ENCODE measurements at regions not wholly inside any gene's neighbourhood (a gene's known extent, or its start where the extent isn't known, plus 50 kb on each side); places are given as distances from the start of the nearest gene placed in this dataset.

GRCh38 chr11:130737041-130737830 is 179.0 kb downstream of the SNX19 start:
- in situ Hi-C loops (cut with HindIII; ENCODE audit: low sequenced_read_pairs) = no loop called here
- DNase-seq (ENCODE audit: low read depth) = no peak
- no peak for TF ChIP-seq CTCF (IDR thresholded peaks at IDR 0.05; ENCODE audit: low read depth, low read length, missing control alignments)
- no peak overlapping the region for H3K4me3 ChIP-seq (ENCODE audit: low read depth, low read length)

GRCh38 chr11:130737866-130738431 is 178.3 kb downstream of the SNX19 start:
- no peak overlapping the region for H3K4me3 ChIP-seq (ENCODE audit: low read depth, low read length)
- TF ChIP-seq CTCF (IDR thresholded peaks at IDR 0.05; ENCODE audit: low read depth, low read length, missing control alignments) = no peak
- in situ Hi-C loops (cut with HindIII; ENCODE audit: low sequenced_read_pairs) = no loop called here
- DNase-seq (ENCODE audit: low read depth) = peak; percentile 33

- no peak for TF ChIP-seq CTCF (IDR thresholded peaks at IDR 0.05; ENCODE audit: low read depth, low read length, missing control alignments)
- in situ Hi-C loops (cut with HindIII; ENCODE audit: low sequenced_read_pairs) = no loop called here
- H3K4me3 ChIP-seq (ENCODE audit: low read depth, low read length) = no peak overlapping the region
- no peak for DNase-seq (ENCODE audit: low read depth)
Observed at GRCh38 chr11:130738611-130739010, 177.7 kb downstream of the SNX19 start.

- in situ Hi-C loops (cut with HindIII; ENCODE audit: low sequenced_read_pairs) = no loop called here
- no peak for DNase-seq (ENCODE audit: low read depth)
- H3K4me3 ChIP-seq (ENCODE audit: low read depth, low read length) = no peak overlapping the region
- no peak for TF ChIP-seq CTCF (IDR thresholded peaks at IDR 0.05; ENCODE audit: low read depth, low read length, missing control alignments)
Observed at GRCh38 chr11:130740819-130741218, 175.5 kb downstream of the SNX19 start.

- H3K4me3 ChIP-seq (ENCODE audit: low read depth, low read length) = no peak overlapping the region
- no peak for DNase-seq (ENCODE audit: low read depth)
- no peak for TF ChIP-seq CTCF (IDR thresholded peaks at IDR 0.05; ENCODE audit: low read depth, low read length, missing control alignments)
- in situ Hi-C loops (cut with HindIII; ENCODE audit: low sequenced_read_pairs) = no loop called here
Observed at GRCh38 chr11:130744794-130745193, 171.5 kb downstream of the SNX19 start.

GRCh38 chr11:130749216-130749615 is 167.1 kb downstream of the SNX19 start:
- in situ Hi-C loops (cut with HindIII; ENCODE audit: low sequenced_read_pairs) = no loop called here
- H3K4me3 ChIP-seq (ENCODE audit: low read depth, low read length) = no peak overlapping the region
- TF ChIP-seq CTCF (IDR thresholded peaks at IDR 0.05; ENCODE audit: low read depth, low read length, missing control alignments) = no peak
- DNase-seq (ENCODE audit: low read depth) = no peak

All from astrocyte of the cerebellum (primary cell).